ENCODE measurements at regions not wholly inside any gene's neighbourhood (a gene's known extent, or its start where the extent isn't known, plus 50 kb on each side); places are given as distances from the start of the nearest gene placed in this dataset.
"Not testable (repeated sequence)": the region's sequence is repeated elsewhere in the genome, so short reads cannot be mapped to it uniquely, and the experiment has no call there.

GRCh38 chr11:134942681-134943080 is 530.6 kb upstream of the B3GAT1 start:
- H3K27me3 Mint-ChIP-seq: peaks cover 2% of the 10 kb centered on the region
- ATAC-seq (ENCODE audit: low read depth) (no peak), DNase-seq (no peak)
- ChIA-PET POLR2A (no interaction called here), CTCF (no interaction called here)
- no peak overlapping the region for H3K4me3 Mint-ChIP-seq
- no peaks in the 10 kb centered on the region for H3K9me3 Mint-ChIP-seq
- no peak overlapping the region for H3K27ac Mint-ChIP-seq
- intact Hi-C loops (cut with micrococcal nuclease): no loop called here
- H3K36me3 Mint-ChIP-seq (ENCODE audit: low read depth): no peaks in the 10 kb centered on the region
- H3K4me1 Mint-ChIP-seq: no peaks in the 10 kb centered on the region
- TF ChIP-seq, protein P1, sequence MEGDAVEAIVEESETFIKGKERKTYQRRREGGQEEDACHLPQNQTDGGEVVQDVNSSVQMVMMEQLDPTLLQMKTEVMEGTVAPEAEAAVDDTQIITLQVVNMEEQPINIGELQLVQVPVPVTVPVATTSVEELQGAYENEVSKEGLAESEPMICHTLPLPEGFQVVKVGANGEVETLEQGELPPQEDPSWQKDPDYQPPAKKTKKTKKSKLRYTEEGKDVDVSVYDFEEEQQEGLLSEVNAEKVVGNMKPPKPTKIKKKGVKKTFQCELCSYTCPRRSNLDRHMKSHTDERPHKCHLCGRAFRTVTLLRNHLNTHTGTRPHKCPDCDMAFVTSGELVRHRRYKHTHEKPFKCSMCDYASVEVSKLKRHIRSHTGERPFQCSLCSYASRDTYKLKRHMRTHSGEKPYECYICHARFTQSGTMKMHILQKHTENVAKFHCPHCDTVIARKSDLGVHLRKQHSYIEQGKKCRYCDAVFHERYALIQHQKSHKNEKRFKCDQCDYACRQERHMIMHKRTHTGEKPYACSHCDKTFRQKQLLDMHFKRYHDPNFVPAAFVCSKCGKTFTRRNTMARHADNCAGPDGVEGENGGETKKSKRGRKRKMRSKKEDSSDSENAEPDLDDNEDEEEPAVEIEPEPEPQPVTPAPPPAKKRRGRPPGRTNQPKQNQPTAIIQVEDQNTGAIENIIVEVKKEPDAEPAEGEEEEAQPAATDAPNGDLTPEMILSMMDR (IDR thresholded peaks at IDR 0.05): no peak

GRCh38 chr11:134941936-134942600 is 530.0 kb upstream of the B3GAT1 start:
- H3K27ac Mint-ChIP-seq; H3K27me3 Mint-ChIP-seq; DNase-seq; H3K4me3 Mint-ChIP-seq; intact Hi-C loops (cut with micrococcal nuclease); POLR2A ChIA-PET; H3K4me1 Mint-ChIP-seq; CTCF ChIA-PET; H3K9me3 Mint-ChIP-seq; H3K36me3 Mint-ChIP-seq (ENCODE audit: low read depth); ATAC-seq (ENCODE audit: low read depth): not testable (repeated sequence)

DNA sequence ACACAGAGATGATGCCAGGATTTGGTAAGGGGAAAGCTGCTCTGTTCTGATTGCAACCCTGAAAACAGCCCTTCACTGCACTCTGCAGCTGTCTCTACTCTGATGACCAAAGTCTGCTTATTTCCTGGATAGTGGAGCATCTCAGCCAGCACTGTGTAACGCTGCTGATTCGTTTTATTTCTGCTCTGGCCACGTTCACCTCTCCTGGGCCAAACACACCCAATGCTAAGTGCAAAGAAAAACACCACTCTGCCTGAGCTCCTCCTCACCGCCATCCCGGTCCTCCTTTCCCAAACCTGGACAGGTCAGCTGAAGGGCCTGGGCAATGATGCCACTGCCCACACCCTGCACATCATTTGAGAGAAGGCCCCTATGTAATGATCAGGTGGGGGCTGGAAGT is 529.3 kb upstream of the B3GAT1 start:
- ChIA-PET CTCF (no interaction called here), POLR2A (no interaction called here)
- no peaks in the 10 kb centered on the region for H3K4me1 Mint-ChIP-seq
- no peak for DNase-seq
- H3K27me3 Mint-ChIP-seq: peaks cover 2% of the 10 kb centered on the region
- intact Hi-C loops (cut with micrococcal nuclease): no loop called here
- no peaks in the 10 kb centered on the region for H3K36me3 Mint-ChIP-seq (ENCODE audit: low read depth)
- H3K4me3 Mint-ChIP-seq: no peak overlapping the region
- H3K27ac Mint-ChIP-seq: no peak overlapping the region
- TF ChIP-seq, protein P1 (IDR thresholded peaks at IDR 0.05): no peak
- ATAC-seq (ENCODE audit: low read depth): no peak
- H3K9me3 Mint-ChIP-seq: no peaks in the 10 kb centered on the region

DNA sequence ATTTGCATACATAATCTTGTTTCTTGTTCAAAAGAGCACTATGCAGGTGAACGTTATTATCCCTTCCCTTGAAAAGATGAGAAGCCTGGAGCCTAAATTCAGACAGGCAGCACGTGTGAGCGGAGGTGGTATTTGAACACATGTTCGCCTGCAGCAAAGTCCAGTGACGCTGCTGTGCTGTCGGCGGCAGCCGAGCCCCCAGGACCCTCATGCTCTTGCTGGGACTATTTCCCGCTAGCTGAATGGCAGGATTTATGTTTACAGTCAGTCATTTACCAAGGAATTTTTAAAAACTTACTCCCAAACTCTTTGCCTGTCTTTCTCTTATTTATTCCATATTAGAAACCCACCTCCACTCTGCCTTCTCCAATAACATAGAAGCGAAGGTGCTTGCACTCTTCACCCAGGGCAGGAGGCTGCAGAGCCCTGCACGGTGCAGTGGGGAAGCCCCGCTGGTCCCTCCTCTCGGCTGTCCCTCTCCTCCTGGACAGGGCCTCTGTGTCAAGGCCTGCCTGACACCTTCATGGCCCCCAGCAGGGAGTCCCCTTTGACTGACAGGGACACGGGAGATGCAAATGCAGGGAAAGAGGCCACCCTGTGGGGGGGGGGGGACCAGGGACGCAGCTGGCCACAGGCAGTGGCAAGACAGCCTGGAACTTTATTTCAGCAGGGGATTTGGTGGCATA is 528.5 kb upstream of the B3GAT1 start:
- TF ChIP-seq, protein P1 (IDR thresholded peaks at IDR 0.05): no peak
- H3K36me3 Mint-ChIP-seq (ENCODE audit: low read depth): no peaks in the 10 kb centered on the region
- H3K4me3 Mint-ChIP-seq: no peak overlapping the region
- ATAC-seq (ENCODE audit: low read depth) (no peak), DNase-seq (no peak)
- CTCF ChIA-PET: no interaction called here
- intact Hi-C loops (cut with micrococcal nuclease): no loop called here
- no peak overlapping the region for H3K27ac Mint-ChIP-seq
- no peaks in the 10 kb centered on the region for H3K4me1 Mint-ChIP-seq
- peaks cover 2% of the 10 kb centered on the region for H3K27me3 Mint-ChIP-seq
- POLR2A ChIA-PET: no interaction called here
- no peaks in the 10 kb centered on the region for H3K9me3 Mint-ChIP-seq

- H3K9me3 Mint-ChIP-seq: no peaks in the 10 kb centered on the region
- DNase-seq (no peak), ATAC-seq (ENCODE audit: low read depth) (no peak)
- intact Hi-C loops (cut with micrococcal nuclease): no loop called here
- CTCF ChIA-PET: no interaction called here
- H3K4me3 Mint-ChIP-seq: no peak overlapping the region
- POLR2A ChIA-PET: no interaction called here
- no peak overlapping the region for H3K27ac Mint-ChIP-seq
- no peaks in the 10 kb centered on the region for H3K4me1 Mint-ChIP-seq
- peaks cover 2% of the 10 kb centered on the region for H3K27me3 Mint-ChIP-seq
- no peaks in the 10 kb centered on the region for H3K36me3 Mint-ChIP-seq (ENCODE audit: low read depth)
- TF ChIP-seq, protein P1 (IDR thresholded peaks at IDR 0.05): no peak
These were observed 527.9 kb upstream of the B3GAT1 start for GRCh38 chr11:134939905-134940304.
